Parathyroid adenoma (tissue), 2 donors: ENCODE measurements at regions not wholly inside any gene's neighbourhood (a gene's known extent, or its start where the extent isn't known, plus 50 kb on each side); places are given as distances from the start of the nearest gene placed in this dataset.

ENCODE experiments used
- H2AFZ ChIP-seq: fragments of 300-600 bp; sonication (generic); one replicate; pipeline ENCODE4 v1.7.0; 2017; ENCODE audit warnings: antibody characterized with exemption, mild to moderate bottlenecking
- H3K27ac ChIP-seq: fragments of 300-600 bp; sonication (generic); one replicate; pipeline ENCODE4 v1.7.0; 2017
- H3K27me3 ChIP-seq: fragments of 300-600 bp; sonication (generic); one replicate; pipeline ENCODE4 v1.7.0; 2017; ENCODE audit warnings: low read length; ENCODE audit not compliant: control insufficient read depth, insufficient read depth
- H3K36me3 ChIP-seq: fragments of 300-600 bp; sonication (generic); one replicate; pipeline ENCODE4 v1.7.0; 2017; ENCODE audit warnings: low read length; ENCODE audit not compliant: control insufficient read depth, insufficient read depth
- H3K4me1 ChIP-seq: fragments of 300-600 bp; sonication (generic); one replicate; pipeline ENCODE4 v1.7.0; 2017; ENCODE audit warnings: control low read depth
- H3K4me2 ChIP-seq: fragments of 300-600 bp; sonication (generic); one replicate; pipeline ENCODE4 v1.7.0; 2017; ENCODE audit warnings: low read length
- H3K4me3 ChIP-seq: fragments of 300-600 bp; sonication (generic); one replicate; pipeline ENCODE4 v1.7.0; 2017; ENCODE audit warnings: low read depth, low read length
- H3K79me2 ChIP-seq: fragments of 300-600 bp; sonication (generic); one replicate; pipeline ENCODE4 v1.7.0; 2017; ENCODE audit warnings: control low read depth
- H3K9ac ChIP-seq: fragments of 300-600 bp; sonication (generic); one replicate; pipeline ENCODE4 v1.7.0; 2017; ENCODE audit warnings: mild to moderate bottlenecking
- H3K9me3 ChIP-seq: fragments of 300-600 bp; sonication (generic); one replicate; pipeline ENCODE4 v1.7.0; 2017; ENCODE audit warnings: low read length; ENCODE audit not compliant: control insufficient read depth
- CTCF ChIP-seq: fragments of 300-600 bp; sonication (generic); IDR thresholded peaks from one replicate; pipeline ENCODE4 v1.7.0; 2017; ENCODE audit warnings: antibody characterized with exemption, mild to moderate bottlenecking
- donor health status: primary hyperparathyroidism.

- H3K79me2 ChIP-seq = no peaks in the 10 kb centered on the region
- no peaks in the 10 kb centered on the region for H3K36me3 ChIP-seq
- peak overlapping the region; percentile 79 for H2AFZ ChIP-seq
- H3K9me3 ChIP-seq = no peaks in the 10 kb centered on the region
- no peak for TF ChIP-seq CTCF
- H3K4me2 ChIP-seq = no peak overlapping the region
- peaks cover 7% of the 10 kb centered on the region for H3K27me3 ChIP-seq
- no peak overlapping the region for H3K4me3 ChIP-seq
- H3K27ac ChIP-seq = no peak overlapping the region
- H3K9ac ChIP-seq = no peak overlapping the region
- H3K4me1 ChIP-seq = no peaks in the 10 kb centered on the region
Measured at GRCh38 chr16:48810436-48810802, 200.4 kb upstream of the N4BP1 start.

GRCh38 chr16:48790151-48790550, 180.2 kb upstream of the N4BP1 start:
- Histone ChIP-seq H3K9me3 (no peaks in the 10 kb centered on the region), H3K4me2 (no peak overlapping the region), H3K4me3 (no peak overlapping the region), H3K27ac (no peak overlapping the region), H2AFZ (no peak overlapping the region), H3K79me2 (no peaks in the 10 kb centered on the region), H3K9ac (no peak overlapping the region), H3K36me3 (no peaks in the 10 kb centered on the region), H3K27me3 (no peaks in the 10 kb centered on the region), H3K4me1 (peaks cover 5% of the 10 kb centered on the region)
- no peak for TF ChIP-seq CTCF

- Histone ChIP-seq H3K4me1 (peaks cover 3% of the 10 kb centered on the region), H3K9ac (no peak overlapping the region), H3K4me2 (no peak overlapping the region), H3K4me3 (no peak overlapping the region), H3K9me3 (no peaks in the 10 kb centered on the region), H3K27ac (no peak overlapping the region), H3K27me3 (no peaks in the 10 kb centered on the region), H3K36me3 (no peaks in the 10 kb centered on the region), H3K79me2 (no peaks in the 10 kb centered on the region), H2AFZ (no peak overlapping the region)
- TF ChIP-seq CTCF = no peak
Measured at GRCh38 chr16:48788475-48788874, 178.5 kb upstream of the N4BP1 start.

- Histone ChIP-seq H3K27me3 (no peaks in the 10 kb centered on the region), H3K4me1 (peaks cover 6% of the 10 kb centered on the region), H2AFZ (no peak overlapping the region), H3K4me2 (no peak overlapping the region), H3K36me3 (no peaks in the 10 kb centered on the region), H3K9me3 (no peaks in the 10 kb centered on the region), H3K4me3 (no peak overlapping the region), H3K79me2 (no peaks in the 10 kb centered on the region), H3K27ac (no peak overlapping the region), H3K9ac (no peak overlapping the region)
- TF ChIP-seq CTCF = no peak
Measured at GRCh38 chr16:48745541-48745940, 135.6 kb upstream of the N4BP1 start.

GRCh38 chr16:48740964-48741363, 131.0 kb upstream of the N4BP1 start:
- peak overlapping the region; percentile 18 for H2AFZ ChIP-seq
- H3K79me2 ChIP-seq = no peaks in the 10 kb centered on the region
- no peak overlapping the region for H3K9ac ChIP-seq
- H3K4me1 ChIP-seq = peaks cover 5% of the 10 kb centered on the region
- no peaks in the 10 kb centered on the region for H3K9me3 ChIP-seq
- no peak overlapping the region for H3K4me2 ChIP-seq
- no peaks in the 10 kb centered on the region for H3K36me3 ChIP-seq
- TF ChIP-seq CTCF = no peak
- no peak overlapping the region for H3K4me3 ChIP-seq
- no peak overlapping the region for H3K27ac ChIP-seq
- no peaks in the 10 kb centered on the region for H3K27me3 ChIP-seq
